K562 (cell line): ENCODE measurements at regions not wholly inside any gene's neighbourhood (a gene's known extent, or its start where the extent isn't known, plus 50 kb on each side); places are given as distances from the start of the nearest gene placed in this dataset.

Experiments used
- CHD2 ChIP-seq: IDR thresholded peaks from 2 replicates; pipeline ENCODE4 v1.6.1; 2011; ENCODE audit warnings: low read depth, low read length
- CTCFL ChIP-seq: IDR thresholded peaks from 2 replicates; pipeline ENCODE4 v1.6.1; 2011; ENCODE audit warnings: borderline replicate concordance, low read depth, mild to moderate bottlenecking, moderate library complexity, low read length; ENCODE audit not compliant: insufficient read depth, poor library complexity, severe bottlenecking
- FOXK1 ChIP-seq: sonication (generic); formaldehyde crosslinking; IDR thresholded peaks from 2 replicates; pipeline ENCODE4 v1.8.0; 2022; ENCODE audit warnings: missing genetic modification reagents, mild to moderate bottlenecking, borderline replicate concordance
- MECOM ChIP-seq: fragments of 250-450 bp; sonication (Bioruptor Pico); IDR thresholded peaks from 2 replicates; pipeline ENCODE4 v1.8.0; 2022; ENCODE audit warnings: inconsistent platforms
- PHF8 ChIP-seq: fragments of 200-600 bp; sonication (generic); IDR thresholded peaks from 2 replicates; pipeline ENCODE4 v1.6.1; 2012; ENCODE audit warnings: mixed run types, mild to moderate bottlenecking, inconsistent platforms, low read length, moderate library complexity, borderline replicate concordance
- RB1 ChIP-seq: fragments of 450-650 bp; IDR thresholded peaks from 2 replicates; pipeline ENCODE4 v1.6.1; 2017; ENCODE audit warnings: low read depth, mild to moderate bottlenecking
- TAF15 ChIP-seq: fragments of 200-400 bp; formaldehyde crosslinking; IDR thresholded peaks from 2 replicates; pipeline ENCODE4 v1.6.1; 2017; ENCODE audit warnings: mild to moderate bottlenecking, low read depth, low read length, moderate library complexity
- TRIM25 ChIP-seq: fragments of 450-650 bp; IDR thresholded peaks from 2 replicates; pipeline ENCODE4 v1.7.0; 2016; ENCODE audit warnings: borderline replicate concordance
- TF ChIP-seq, protein P1 (sequence below): fragments of 450-650 bp; formaldehyde crosslinking; IDR thresholded peaks from 2 replicates; pipeline ENCODE4 v1.4.0; 2020; ENCODE audit warnings: mild to moderate bottlenecking, moderate library complexity
- TF ChIP-seq, protein P2 (sequence below): fragments of 250-450 bp; sonication (Bioruptor Pico); IDR thresholded peaks from 2 replicates; pipeline ENCODE4 v1.8.0; 2021; ENCODE audit warnings: moderate library complexity, mild to moderate bottlenecking, inconsistent platforms

- TF ChIP-seq, protein P1, sequence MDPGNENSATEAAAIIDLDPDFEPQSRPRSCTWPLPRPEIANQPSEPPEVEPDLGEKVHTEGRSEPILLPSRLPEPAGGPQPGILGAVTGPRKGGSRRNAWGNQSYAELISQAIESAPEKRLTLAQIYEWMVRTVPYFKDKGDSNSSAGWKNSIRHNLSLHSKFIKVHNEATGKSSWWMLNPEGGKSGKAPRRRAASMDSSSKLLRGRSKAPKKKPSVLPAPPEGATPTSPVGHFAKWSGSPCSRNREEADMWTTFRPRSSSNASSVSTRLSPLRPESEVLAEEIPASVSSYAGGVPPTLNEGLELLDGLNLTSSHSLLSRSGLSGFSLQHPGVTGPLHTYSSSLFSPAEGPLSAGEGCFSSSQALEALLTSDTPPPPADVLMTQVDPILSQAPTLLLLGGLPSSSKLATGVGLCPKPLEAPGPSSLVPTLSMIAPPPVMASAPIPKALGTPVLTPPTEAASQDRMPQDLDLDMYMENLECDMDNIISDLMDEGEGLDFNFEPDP = no peak
- no peak for TF ChIP-seq FOXK1 (CRISPR knock-in tag)
- TF ChIP-seq RB1 = no peak
- no peak for TF ChIP-seq PHF8
- TF ChIP-seq MECOM (CRISPR knock-in tag) = no peak
- TF ChIP-seq, protein P2, sequence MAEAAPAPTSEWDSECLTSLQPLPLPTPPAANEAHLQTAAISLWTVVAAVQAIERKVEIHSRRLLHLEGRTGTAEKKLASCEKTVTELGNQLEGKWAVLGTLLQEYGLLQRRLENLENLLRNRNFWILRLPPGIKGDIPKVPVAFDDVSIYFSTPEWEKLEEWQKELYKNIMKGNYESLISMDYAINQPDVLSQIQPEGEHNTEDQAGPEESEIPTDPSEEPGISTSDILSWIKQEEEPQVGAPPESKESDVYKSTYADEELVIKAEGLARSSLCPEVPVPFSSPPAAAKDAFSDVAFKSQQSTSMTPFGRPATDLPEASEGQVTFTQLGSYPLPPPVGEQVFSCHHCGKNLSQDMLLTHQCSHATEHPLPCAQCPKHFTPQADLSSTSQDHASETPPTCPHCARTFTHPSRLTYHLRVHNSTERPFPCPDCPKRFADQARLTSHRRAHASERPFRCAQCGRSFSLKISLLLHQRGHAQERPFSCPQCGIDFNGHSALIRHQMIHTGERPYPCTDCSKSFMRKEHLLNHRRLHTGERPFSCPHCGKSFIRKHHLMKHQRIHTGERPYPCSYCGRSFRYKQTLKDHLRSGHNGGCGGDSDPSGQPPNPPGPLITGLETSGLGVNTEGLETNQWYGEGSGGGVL (CRISPR knock-in tag) = no peak
- TF ChIP-seq CTCFL = no peak
- no peak for TF ChIP-seq CHD2
- no peak for TF ChIP-seq TAF15
- TF ChIP-seq TRIM25 = no peak
Observed at GRCh38 chr3:16119887-16120286, 54.6 kb upstream of the GALNT15 start (continued).
